ENCODE measurements at regions not wholly inside any gene's neighbourhood (a gene's known extent, or its start where the extent isn't known, plus 50 kb on each side); places are given as distances from the start of the nearest gene placed in this dataset.

GRCh38 chr14:43790681-43791080 is 716.4 kb downstream of the FSCB start:
- H3K9ac ChIP-seq (replicated peaks; ENCODE audit: extremely low read depth, insufficient read depth, low read length): no peak overlapping the region
- H4K20me1 ChIP-seq (replicated peaks; ENCODE audit: control insufficient read depth, extremely low read depth, insufficient read depth, low read length): no peaks in the 10 kb centered on the region
- no peaks in the 10 kb centered on the region for H3K4me1 ChIP-seq (ENCODE audit: control insufficient read depth, extremely low read depth, insufficient read depth, low read length)
- FAIRE-seq: no peak
- TF ChIP-seq JUN (IDR thresholded peaks at IDR 0.05; ENCODE audit: borderline replicate concordance, insufficient read depth, insufficient read length, low read depth) (no peak), FOS (IDR thresholded peaks at IDR 0.05; ENCODE audit: borderline replicate concordance, insufficient read depth, low read length) (no peak), EZH2 (IDR thresholded peaks at IDR 0.05; ENCODE audit: borderline replicate concordance, low read depth, low read length, severe bottlenecking) (no peak), MYC (IDR thresholded peaks at IDR 0.05; ENCODE audit: low read depth, low read length) (no peak), POLR2AphosphoS5 (IDR thresholded peaks at IDR 0.05; ENCODE audit: insufficient read depth, low read depth, low read length) (no peak)
- TF ChIP-seq, protein P1, sequence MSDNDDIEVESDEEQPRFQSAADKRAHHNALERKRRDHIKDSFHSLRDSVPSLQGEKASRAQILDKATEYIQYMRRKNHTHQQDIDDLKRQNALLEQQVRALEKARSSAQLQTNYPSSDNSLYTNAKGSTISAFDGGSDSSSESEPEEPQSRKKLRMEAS (IDR thresholded peaks at IDR 0.05; ENCODE audit: insufficient read depth, insufficient read length): no peak
- TF ChIP-seq, protein P2, sequence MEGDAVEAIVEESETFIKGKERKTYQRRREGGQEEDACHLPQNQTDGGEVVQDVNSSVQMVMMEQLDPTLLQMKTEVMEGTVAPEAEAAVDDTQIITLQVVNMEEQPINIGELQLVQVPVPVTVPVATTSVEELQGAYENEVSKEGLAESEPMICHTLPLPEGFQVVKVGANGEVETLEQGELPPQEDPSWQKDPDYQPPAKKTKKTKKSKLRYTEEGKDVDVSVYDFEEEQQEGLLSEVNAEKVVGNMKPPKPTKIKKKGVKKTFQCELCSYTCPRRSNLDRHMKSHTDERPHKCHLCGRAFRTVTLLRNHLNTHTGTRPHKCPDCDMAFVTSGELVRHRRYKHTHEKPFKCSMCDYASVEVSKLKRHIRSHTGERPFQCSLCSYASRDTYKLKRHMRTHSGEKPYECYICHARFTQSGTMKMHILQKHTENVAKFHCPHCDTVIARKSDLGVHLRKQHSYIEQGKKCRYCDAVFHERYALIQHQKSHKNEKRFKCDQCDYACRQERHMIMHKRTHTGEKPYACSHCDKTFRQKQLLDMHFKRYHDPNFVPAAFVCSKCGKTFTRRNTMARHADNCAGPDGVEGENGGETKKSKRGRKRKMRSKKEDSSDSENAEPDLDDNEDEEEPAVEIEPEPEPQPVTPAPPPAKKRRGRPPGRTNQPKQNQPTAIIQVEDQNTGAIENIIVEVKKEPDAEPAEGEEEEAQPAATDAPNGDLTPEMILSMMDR (IDR thresholded peaks at IDR 0.05; ENCODE audit: extremely low read depth in 1 of 2, insufficient read depth in 1 of 2, low read depth in 1 of 2, low read length in 2 of 2): no peak
- no peaks in the 10 kb centered on the region for H3K9me3 ChIP-seq (replicated peaks; ENCODE audit: control insufficient read depth, insufficient read depth, low read length)
- no peak overlapping the region for H3K4me2 ChIP-seq (ENCODE audit: insufficient read depth, low read length)
- H2AFZ ChIP-seq (ENCODE audit: low read depth, low read length): no peak overlapping the region
- H3K9me1 ChIP-seq (replicated peaks; ENCODE audit: control insufficient read depth, extremely low read depth, insufficient read depth, low read length): no peaks in the 10 kb centered on the region
- no peak for DNase-seq (ENCODE audit: low read depth, low spot score)
- no peak overlapping the region for H3K27ac ChIP-seq (ENCODE audit: insufficient read depth, low read depth, low read length)
- CTCF ChIA-PET: no interaction called here
- no TSS peak for BruUV-seq (replicated peaks)
- H3K4me3 ChIP-seq (replicated peaks in 1 of 3; ENCODE audit: insufficient read depth in 1 of 3, low read depth in 1 of 3, low read length in 3 of 3): no peak overlapping the region
- POLR2A ChIA-PET: no interaction called here
- dilution Hi-C loops (cut with MboI; ENCODE audit: extremely low pct_ligation_motif_present, low sequenced_read_pairs): no loop called here
- intact Hi-C loops (cut with micrococcal nuclease): no loop called here
- no peaks in the 10 kb centered on the region for H3K36me3 ChIP-seq (ENCODE audit: control insufficient read depth in 2 of 2, extremely low read depth in 1 of 2, insufficient read depth in 2 of 2, low read length in 2 of 2)
- no peaks in the 10 kb centered on the region for H3K27me3 ChIP-seq (ENCODE audit: control insufficient read depth in 2 of 2, insufficient read depth in 2 of 2, low read length in 2 of 2)
- no peaks in the 10 kb centered on the region for H3K79me2 ChIP-seq (ENCODE audit: control insufficient read depth, insufficient read depth, low read length)

Data from endothelial cell of umbilical vein (primary cell).